ENCODE measurements at regions not wholly inside any gene's neighbourhood (a gene's known extent, or its start where the extent isn't known, plus 50 kb on each side); places are given as distances from the start of the nearest gene placed in this dataset.

GRCh38 chr1:191892716-191893115, 265.5 kb upstream of the RGS18 start:
- CTCF ChIA-PET, result no interaction called here
- intact Hi-C loops (cut with micrococcal nuclease), result no loop called here
- POLR2A ChIA-PET, result no interaction called here

DNA sequence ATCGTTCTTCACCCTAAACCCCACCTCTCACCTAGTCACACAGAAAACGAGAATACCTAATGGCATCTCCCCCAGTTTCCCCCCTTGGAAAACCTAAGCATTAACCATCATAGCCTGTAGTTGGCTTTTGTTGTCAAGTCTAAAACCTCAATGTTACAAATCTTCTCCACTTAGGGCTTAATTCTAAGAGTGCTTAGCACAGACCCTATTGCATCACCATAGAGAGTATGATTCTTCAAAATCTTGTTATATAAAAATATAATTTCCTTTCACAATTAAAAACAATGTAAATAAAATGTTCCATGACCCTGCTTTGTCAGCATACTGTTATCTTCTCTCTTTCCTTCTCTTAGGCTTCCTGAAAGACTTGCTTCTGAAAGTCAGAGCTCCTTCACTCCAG, 263.2 kb upstream of the RGS18 start:
- Histone ChIP-seq H3K4me3 (ENCODE audit: low read length) (no peak overlapping the region), H3K27ac (ENCODE audit: low read depth, low read length) (no peak overlapping the region), H3K4me1 (ENCODE audit: control insufficient read depth in 2 of 2, insufficient read depth in 2 of 2, low read length in 2 of 2) (no peaks in the 10 kb centered on the region), H3K27me3 (ENCODE audit: control insufficient read depth in 2 of 2, insufficient read depth in 2 of 2, low read length in 2 of 2) (no peaks in the 10 kb centered on the region), H3K9me3 (ENCODE audit: control insufficient read depth in 2 of 3, low read length in 3 of 3) (no peaks in the 10 kb centered on the region), H3K36me3 (ENCODE audit: control insufficient read depth in 2 of 3, insufficient read depth in 3 of 3, low read length in 3 of 3) (no peaks in the 10 kb centered on the region)
- POLR2A ChIA-PET, result no interaction called here
- H3K27ac Mint-ChIP-seq, result no peak overlapping the region
- no peak overlapping the region for H3K4me3 Mint-ChIP-seq
- no peak for DNase-seq
- H3K4me1 Mint-ChIP-seq, result no peaks in the 10 kb centered on the region
- no peaks in the 10 kb centered on the region for H3K27me3 Mint-ChIP-seq
- H3K36me3 Mint-ChIP-seq, result no peaks in the 10 kb centered on the region
- ATAC-seq, result no peak
- intact Hi-C loops (cut with micrococcal nuclease), result no loop called here
- CTCF ChIA-PET, result no interaction called here
- H3K9me3 Mint-ChIP-seq, result peaks cover 0 to 14% (median 0%) of the 10 kb centered on the region in 11 donors

More at GRCh38 chr1:191892716-191893115, 265.5 kb upstream of the RGS18 start:
- no peak overlapping the region for H3K27ac Mint-ChIP-seq
- Histone ChIP-seq H3K27ac (ENCODE audit: low read depth, low read length) (no peak overlapping the region), H3K4me3 (ENCODE audit: low read length) (no peak overlapping the region), H3K9me3 (ENCODE audit: control insufficient read depth in 2 of 3, low read length in 3 of 3) (no peaks in the 10 kb centered on the region), H3K36me3 (ENCODE audit: control insufficient read depth in 2 of 3, insufficient read depth in 3 of 3, low read length in 3 of 3) (no peaks in the 10 kb centered on the region), H3K27me3 (ENCODE audit: control insufficient read depth in 2 of 2, insufficient read depth in 2 of 2, low read length in 2 of 2) (no peaks in the 10 kb centered on the region), H3K4me1 (ENCODE audit: control insufficient read depth in 2 of 2, insufficient read depth in 2 of 2, low read length in 2 of 2) (no peaks in the 10 kb centered on the region)
- H3K36me3 Mint-ChIP-seq, result no peaks in the 10 kb centered on the region
- peaks cover 0 to 11% (median 0%) of the 10 kb centered on the region in 11 donors for H3K9me3 Mint-ChIP-seq
- no peaks in the 10 kb centered on the region for H3K27me3 Mint-ChIP-seq
- DNase-seq, result no peak
- no peak overlapping the region for H3K4me3 Mint-ChIP-seq
- no peaks in the 10 kb centered on the region for H3K4me1 Mint-ChIP-seq
- ATAC-seq, result no peak

DNA sequence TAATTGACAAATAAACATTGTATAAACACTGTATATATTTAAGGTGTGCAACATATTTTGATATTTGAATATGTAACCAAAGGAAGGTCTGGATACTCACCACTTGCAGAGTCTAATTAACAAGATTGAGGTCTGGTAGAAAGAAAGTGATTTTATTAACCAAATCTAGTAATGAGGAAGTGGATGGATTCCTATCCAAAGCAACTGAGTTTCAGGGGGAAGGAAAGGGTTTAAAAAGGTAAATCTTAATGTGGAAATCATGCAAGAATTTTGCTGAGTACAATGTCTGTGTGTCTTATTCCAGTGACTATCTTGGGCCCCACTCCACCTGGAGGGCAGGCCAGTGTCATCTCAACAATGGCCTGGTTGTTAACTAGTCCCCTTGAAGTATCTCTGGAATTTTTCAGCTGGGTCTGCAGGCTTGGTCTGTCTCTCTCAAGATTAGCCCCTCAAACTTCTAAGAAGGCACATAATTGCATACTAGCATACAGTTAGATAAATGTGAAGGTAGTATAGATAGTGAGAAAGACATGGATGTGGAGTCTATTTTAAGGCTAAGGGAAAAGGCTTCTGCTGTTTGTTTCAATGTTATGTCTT, 262.7 kb upstream of the RGS18 start:
- ATAC-seq (no peak), DNase-seq (no peak)
- Histone ChIP-seq H3K27ac (ENCODE audit: low read depth, low read length) (no peak overlapping the region), H3K27me3 (ENCODE audit: control insufficient read depth in 2 of 2, insufficient read depth in 2 of 2, low read length in 2 of 2) (no peaks in the 10 kb centered on the region), H3K4me3 (ENCODE audit: low read length) (no peak overlapping the region), H3K36me3 (ENCODE audit: control insufficient read depth in 2 of 3, insufficient read depth in 3 of 3, low read length in 3 of 3) (no peaks in the 10 kb centered on the region), H3K9me3 (ENCODE audit: control insufficient read depth in 2 of 3, low read length in 3 of 3) (no peaks in the 10 kb centered on the region), H3K4me1 (ENCODE audit: control insufficient read depth in 2 of 2, insufficient read depth in 2 of 2, low read length in 2 of 2) (no peaks in the 10 kb centered on the region)
- H3K4me1 Mint-ChIP-seq, result no peaks in the 10 kb centered on the region
- H3K4me3 Mint-ChIP-seq, result no peak overlapping the region
- no peak overlapping the region for H3K27ac Mint-ChIP-seq
- ChIA-PET CTCF (no interaction called here), POLR2A (no interaction called here)
- H3K36me3 Mint-ChIP-seq, result no peaks in the 10 kb centered on the region
- intact Hi-C loops (cut with micrococcal nuclease), result no loop called here
- no peaks in the 10 kb centered on the region for H3K27me3 Mint-ChIP-seq
- peaks cover 0 to 19% (median under 1%) of the 10 kb centered on the region in 11 donors for H3K9me3 Mint-ChIP-seq

GRCh38 chr1:191897134-191897533, 261.1 kb upstream of the RGS18 start:
- ATAC-seq (no peak), DNase-seq (no peak)
- Histone ChIP-seq H3K4me1 (ENCODE audit: control insufficient read depth in 2 of 2, insufficient read depth in 2 of 2, low read length in 2 of 2) (no peaks in the 10 kb centered on the region), H3K27me3 (ENCODE audit: control insufficient read depth in 2 of 2, insufficient read depth in 2 of 2, low read length in 2 of 2) (no peaks in the 10 kb centered on the region), H3K36me3 (ENCODE audit: control insufficient read depth in 2 of 3, insufficient read depth in 3 of 3, low read length in 3 of 3) (no peaks in the 10 kb centered on the region), H3K27ac (ENCODE audit: low read depth, low read length) (no peak overlapping the region), H3K9me3 (ENCODE audit: control insufficient read depth in 2 of 3, low read length in 3 of 3) (no peaks in the 10 kb centered on the region), H3K4me3 (ENCODE audit: low read length) (no peak overlapping the region)
- POLR2A ChIA-PET, result no interaction called here
- Mint-ChIP-seq H3K4me1 (no peaks in the 10 kb centered on the region), H3K4me3 (no peak overlapping the region), H3K36me3 (no peaks in the 10 kb centered on the region), H3K27me3 (no peaks in the 10 kb centered on the region), H3K9me3 (peaks cover 0 to 18% (median 3%) of the 10 kb centered on the region in 11 donors), H3K27ac (no peak overlapping the region)
- CTCF ChIA-PET, result no interaction called here
- intact Hi-C loops (cut with micrococcal nuclease), result no loop called here

DNA sequence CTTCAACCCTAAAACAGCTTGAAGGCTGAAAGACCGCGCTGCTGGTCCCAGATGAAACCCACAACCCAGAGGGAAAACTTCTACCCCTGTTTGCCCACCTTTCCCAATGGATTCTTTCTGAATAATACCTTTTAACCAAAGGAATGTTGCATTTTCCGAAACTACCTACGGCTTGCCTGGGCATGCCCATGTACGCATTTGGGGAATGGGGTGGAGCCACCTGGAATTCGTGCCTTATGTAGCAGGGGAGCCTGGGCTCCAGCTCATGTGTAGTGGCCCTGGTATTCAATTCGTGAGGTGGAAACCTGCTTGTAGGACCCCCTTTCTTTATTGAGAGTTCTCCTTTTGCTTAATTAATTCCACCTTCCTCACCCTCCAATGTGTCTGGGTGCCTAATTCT, 256.6 kb upstream of the RGS18 start:
- Histone ChIP-seq H3K9me3 (ENCODE audit: control insufficient read depth in 2 of 3, low read length in 3 of 3) (no peaks in the 10 kb centered on the region), H3K36me3 (ENCODE audit: control insufficient read depth in 2 of 3, insufficient read depth in 3 of 3, low read length in 3 of 3) (no peaks in the 10 kb centered on the region), H3K4me3 (ENCODE audit: low read length) (no peak overlapping the region), H3K27ac (ENCODE audit: low read depth, low read length) (no peak overlapping the region), H3K27me3 (ENCODE audit: control insufficient read depth in 2 of 2, insufficient read depth in 2 of 2, low read length in 2 of 2) (no peaks in the 10 kb centered on the region), H3K4me1 (ENCODE audit: control insufficient read depth in 2 of 2, insufficient read depth in 2 of 2, low read length in 2 of 2) (no peaks in the 10 kb centered on the region)
- ATAC-seq (no peak), DNase-seq (no peak)
- no peaks in the 10 kb centered on the region for H3K27me3 Mint-ChIP-seq
- no peaks in the 10 kb centered on the region for H3K36me3 Mint-ChIP-seq
- H3K27ac Mint-ChIP-seq, result no peak overlapping the region
- no peaks in the 10 kb centered on the region for H3K4me1 Mint-ChIP-seq
- no peak overlapping the region for H3K4me3 Mint-ChIP-seq
- intact Hi-C loops (cut with micrococcal nuclease), result no loop called here
- POLR2A ChIA-PET, result no interaction called here
- CTCF ChIA-PET, result no interaction called here
- H3K9me3 Mint-ChIP-seq, result peaks cover 0 to 8% (median 3%) of the 10 kb centered on the region in 11 donors

GRCh38 chr1:191904991-191905390, 253.3 kb upstream of the RGS18 start:
- Histone ChIP-seq H3K9me3 (ENCODE audit: control insufficient read depth in 2 of 3, low read length in 3 of 3) (no peaks in the 10 kb centered on the region), H3K27ac (ENCODE audit: low read depth, low read length) (no peak overlapping the region), H3K27me3 (ENCODE audit: control insufficient read depth in 2 of 2, insufficient read depth in 2 of 2, low read length in 2 of 2) (no peaks in the 10 kb centered on the region), H3K4me1 (ENCODE audit: control insufficient read depth in 2 of 2, insufficient read depth in 2 of 2, low read length in 2 of 2) (no peaks in the 10 kb centered on the region), H3K36me3 (ENCODE audit: control insufficient read depth in 2 of 3, insufficient read depth in 3 of 3, low read length in 3 of 3) (no peaks in the 10 kb centered on the region), H3K4me3 (ENCODE audit: low read length) (no peak overlapping the region)
- Mint-ChIP-seq H3K4me1 (no peaks in the 10 kb centered on the region), H3K36me3 (no peaks in the 10 kb centered on the region), H3K27me3 (no peaks in the 10 kb centered on the region), H3K27ac (no peak overlapping the region), H3K4me3 (no peak overlapping the region), H3K9me3 (peaks cover 0 to 10% (median 4%) of the 10 kb centered on the region in 11 donors)
- CTCF ChIA-PET, result no interaction called here
- ATAC-seq, result no peak
- DNase-seq, result no peak
- intact Hi-C loops (cut with micrococcal nuclease), result no loop called here
- POLR2A ChIA-PET, result no interaction called here

- ATAC-seq, result no peak
- peaks cover 0 to 10% (median 4%) of the 10 kb centered on the region in 11 donors for H3K9me3 Mint-ChIP-seq
- H3K36me3 Mint-ChIP-seq, result peaks cover 0 to 5% (median 0%) of the 10 kb centered on the region in 5 donors
- Histone ChIP-seq H3K4me1 (ENCODE audit: control insufficient read depth in 2 of 2, insufficient read depth in 2 of 2, low read length in 2 of 2) (no peaks in the 10 kb centered on the region), H3K27me3 (ENCODE audit: control insufficient read depth in 2 of 2, insufficient read depth in 2 of 2, low read length in 2 of 2) (no peaks in the 10 kb centered on the region), H3K27ac (ENCODE audit: low read depth, low read length) (no peak overlapping the region), H3K36me3 (ENCODE audit: control insufficient read depth in 2 of 3, insufficient read depth in 3 of 3, low read length in 3 of 3) (no peaks in the 10 kb centered on the region), H3K4me3 (ENCODE audit: low read length) (no peak overlapping the region), H3K9me3 (ENCODE audit: control insufficient read depth in 2 of 3, low read length in 3 of 3) (no peaks in the 10 kb centered on the region)
- intact Hi-C loops (cut with micrococcal nuclease), result no loop called here
- ChIA-PET POLR2A (no interaction called here), CTCF (no interaction called here)
- H3K27ac Mint-ChIP-seq, result no peak overlapping the region
- H3K4me3 Mint-ChIP-seq, result no peak overlapping the region
- no peaks in the 10 kb centered on the region for H3K27me3 Mint-ChIP-seq
- DNase-seq, result no peak
- no peaks in the 10 kb centered on the region for H3K4me1 Mint-ChIP-seq
Observed at GRCh38 chr1:191905781-191906180, 252.5 kb upstream of the RGS18 start.

All from naive thymus-derived CD4-positive, alpha-beta T cell (primary cell).